CD4-positive, alpha-beta T cell (primary cell): ENCODE measurements at regions not wholly inside any gene's neighbourhood (a gene's known extent, or its start where the extent isn't known, plus 50 kb on each side); places are given as distances from the start of the nearest gene placed in this dataset.

Source experiments
- ATAC-seq: fragments of 200-7000 bp; cut with Tn5 transposase; one replicate; pipeline ENCODE4 v1.10.0; 2022; ENCODE audit warnings: mild to moderate bottlenecking; ENCODE audit not compliant: poor library complexity
- CTCF ChIA-PET: fragments of 350-600 bp; sonication (Branson Sonifier 250); formaldehyde crosslinking; loops from one replicate; lab custom pipeline; 2021; ENCODE audit warnings: antibody characterized with exemption, inconsistent platforms; lab: Charles Lee
- POLR2A ChIA-PET: fragments of 350-600 bp; sonication (Branson Sonifier 250); formaldehyde crosslinking; loops from one replicate; lab custom pipeline; 2021; ENCODE audit warnings: antibody characterized with exemption, inconsistent platforms; lab: Charles Lee
- DNase-seq, 14 experiments: peaks; one replicate each; pipeline ENCODE4 v3.0.0-alpha.2; 2013 to 2020; ENCODE audit warnings: mixed read lengths in 2 of 14
- H3K27ac ChIP-seq, 2 donors: one replicate each; pipeline versions ENCODE4 v1.5.1 to v1.7.0; 2013; ENCODE audit warnings: low read length in 2 of 2, low read depth in 1 of 2, mild to moderate bottlenecking in 1 of 2
- H3K27me3 ChIP-seq, 2 experiments: 1 replicate in 1 of 2; 2 replicates in 1 of 2; pipeline versions ENCODE4 v1.6.1 to v1.7.0; 2013; ENCODE audit warnings: low read length in 2 of 2, control low read depth in 1 of 2, mild to moderate bottlenecking in 1 of 2, moderate library complexity in 1 of 2; ENCODE audit not compliant: insufficient read depth in 2 of 2, control insufficient read depth in 1 of 2
- H3K36me3 ChIP-seq: one replicate; pipeline ENCODE4 v1.6.1; 2013; ENCODE audit warnings: low read length, control low read depth; ENCODE audit not compliant: insufficient read depth
- H3K4me1 ChIP-seq: one replicate; pipeline ENCODE4 v1.6.1; 2013; ENCODE audit warnings: low read length, control low read depth; ENCODE audit not compliant: insufficient read depth
- H3K4me3 ChIP-seq: one replicate; pipeline ENCODE4 v1.5.1; 2013; ENCODE audit warnings: mild to moderate bottlenecking, low read length, moderate library complexity
- H3K9me3 ChIP-seq, 2 experiments: 1 replicate in 1 of 2; 2 replicates in 1 of 2; pipeline versions ENCODE4 v1.6.1 to v1.7.0; 2013; ENCODE audit warnings: low read length in 2 of 2, mild to moderate bottlenecking in 2 of 2, control low read depth in 1 of 2, moderate library complexity in 1 of 2; ENCODE audit not compliant: control insufficient read depth in 1 of 2, insufficient read depth in 1 of 2
- H3K27ac Mint-ChIP-seq: one replicate; pipeline ENCODE4 v1.8.0; 2020; ENCODE audit warnings: mixed read lengths
- H3K27me3 Mint-ChIP-seq: one replicate; pipeline ENCODE4 v1.8.0; 2021; ENCODE audit warnings: mixed read lengths
- H3K36me3 Mint-ChIP-seq: one replicate; pipeline ENCODE4 v1.8.0; 2021; ENCODE audit warnings: low read depth, mixed read lengths
- H3K4me1 Mint-ChIP-seq: one replicate; pipeline ENCODE4 v1.8.0; 2021; ENCODE audit warnings: low read depth, mixed read lengths
- H3K4me3 Mint-ChIP-seq: one replicate; pipeline ENCODE4 v1.8.0; 2020; ENCODE audit warnings: mild to moderate bottlenecking, mixed read lengths
- H3K9me3 Mint-ChIP-seq: one replicate; pipeline ENCODE4 v1.8.0; 2020; ENCODE audit warnings: mixed read lengths
- CTCF ChIP-seq: fragments of 200-600 bp; IDR thresholded peaks from one replicate; pipeline ENCODE4 v1.8.0; 2022; ENCODE audit warnings: antibody characterized with exemption, mild to moderate bottlenecking
- intact Hi-C, 2 experiments: fragments of 100-400 bp; cut with DNase I in 1 of 2; cut with micrococcal nuclease in 1 of 2; formaldehyde crosslinking; loops; one replicate each; pipeline versions ENCODE4 v1.15.1 to v1.9.0; 2023 to 2025; cut with DNase I, micrococcal nuclease

- H3K27ac ChIP-seq = no peak overlapping the region
- DNase-seq (no peak), ATAC-seq (no peak)
- no peak overlapping the region for H3K4me3 ChIP-seq
- no peak overlapping the region for H3K4me3 Mint-ChIP-seq
- no peaks in the 10 kb centered on the region for H3K9me3 Mint-ChIP-seq
- H3K27ac Mint-ChIP-seq = no peak overlapping the region
- no peaks in the 10 kb centered on the region for H3K36me3 Mint-ChIP-seq
- peaks cover 16% of the 10 kb centered on the region for H3K4me1 Mint-ChIP-seq
- CTCF ChIA-PET = no interaction called here
- no peak for TF ChIP-seq CTCF
- peaks cover 4% of the 10 kb centered on the region for H3K4me1 ChIP-seq
- H3K36me3 ChIP-seq = no peaks in the 10 kb centered on the region
- peaks cover 5% of the 10 kb centered on the region for H3K27me3 Mint-ChIP-seq
- POLR2A ChIA-PET = no interaction called here
- no peaks in the 10 kb centered on the region for H3K9me3 ChIP-seq
- intact Hi-C loops = no loop called here
- peaks cover 0 to 6% of the 10 kb centered on the region in 2 experiments for H3K27me3 ChIP-seq
Measured at GRCh38 chr12:107241411-107241810, 148.1 kb upstream of the CRY1 start.

DNA sequence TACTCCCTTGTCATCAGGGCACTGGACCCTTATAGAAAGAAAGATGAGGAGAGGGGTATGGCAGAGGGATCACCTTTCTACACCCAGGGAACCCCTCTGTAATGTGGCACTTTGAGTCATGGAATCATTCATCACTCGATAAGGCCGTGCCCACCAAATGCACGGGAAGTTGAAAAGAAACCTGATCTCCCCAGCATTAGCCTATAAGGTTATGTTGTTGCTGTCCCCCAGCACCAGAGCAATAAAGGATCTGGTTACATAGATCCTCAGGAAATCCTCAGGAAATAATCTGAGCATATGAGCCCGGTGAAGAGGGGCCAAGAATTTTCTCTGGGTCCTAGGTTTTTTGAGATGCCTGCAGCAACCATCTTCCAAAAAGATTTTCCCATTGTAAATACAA lies 148.8 kb upstream of the CRY1 start:
- Mint-ChIP-seq H3K9me3 (no peaks in the 10 kb centered on the region), H3K36me3 (no peaks in the 10 kb centered on the region), H3K27ac (no peak overlapping the region), H3K27me3 (peaks cover 5% of the 10 kb centered on the region), H3K4me3 (no peak overlapping the region), H3K4me1 (peaks cover 8% of the 10 kb centered on the region)
- peaks cover 0 to 6% of the 10 kb centered on the region in 2 experiments for H3K27me3 ChIP-seq
- H3K27ac ChIP-seq = no peak overlapping the region
- no peak for ATAC-seq
- DNase-seq = no peak
- POLR2A ChIA-PET = no interaction called here
- TF ChIP-seq CTCF = no peak
- H3K9me3 ChIP-seq = no peaks in the 10 kb centered on the region
- CTCF ChIA-PET = no interaction called here
- intact Hi-C loops = no loop called here
- peaks cover 4% of the 10 kb centered on the region for H3K4me1 ChIP-seq
- no peaks in the 10 kb centered on the region for H3K36me3 ChIP-seq
- no peak overlapping the region for H3K4me3 ChIP-seq

- Histone ChIP-seq H3K27me3 (peaks cover 0 to 6% of the 10 kb centered on the region in 2 experiments), H3K4me3 (no peak overlapping the region), H3K27ac (no peak overlapping the region), H3K36me3 (no peaks in the 10 kb centered on the region), H3K4me1 (no peaks in the 10 kb centered on the region), H3K9me3 (no peaks in the 10 kb centered on the region)
- DNase-seq (no peak), ATAC-seq (no peak)
- TF ChIP-seq CTCF = no peak
- Mint-ChIP-seq H3K4me1 (no peaks in the 10 kb centered on the region), H3K27me3 (peaks cover 6% of the 10 kb centered on the region), H3K4me3 (no peak overlapping the region), H3K27ac (no peak overlapping the region), H3K36me3 (no peaks in the 10 kb centered on the region), H3K9me3 (no peaks in the 10 kb centered on the region)
- POLR2A ChIA-PET = no interaction called here
- CTCF ChIA-PET = no interaction called here
- intact Hi-C loops = no loop called here
Measured at GRCh38 chr12:107243341-107243740, 150.0 kb upstream of the CRY1 start.
